ENCODE measurements at regions not wholly inside any gene's neighbourhood (a gene's known extent, or its start where the extent isn't known, plus 50 kb on each side); places are given as distances from the start of the nearest gene placed in this dataset.
A peak's percentile ranks its signal among the peaks of the same experiment; 100 is the strongest.

DNA sequence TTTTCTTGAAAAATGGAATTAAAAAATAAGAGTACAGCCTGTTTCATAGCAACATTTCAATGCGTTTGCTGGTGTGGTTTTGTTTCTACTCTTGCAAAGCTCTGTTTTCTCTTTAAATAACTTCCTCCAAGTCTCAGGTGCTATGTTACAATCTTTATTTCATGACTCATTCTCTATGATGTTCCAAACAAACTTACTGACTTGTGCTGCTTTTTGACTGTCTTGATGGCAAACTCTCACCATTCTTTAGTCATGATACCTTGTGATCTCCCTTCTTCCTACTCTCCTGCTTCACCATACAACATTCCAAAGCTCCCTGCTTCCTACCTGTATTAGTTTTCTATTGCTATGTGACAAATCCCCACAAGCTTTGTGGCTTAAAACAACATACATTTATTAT lies 166.1 kb downstream of the C11orf91 start:
- in situ Hi-C loops (cut with MboI) = loop anchor here (10.0 kb wide), 1 partner anchor 160 kb away; the partner anchor contains the start of gene KIAA1549L
- H3F3A ChIP-seq (ENCODE audit: insufficient read depth) = peaks cover 47% of the 10 kb centered on the region
- peak overlapping the region; percentile 87 for H3K27ac ChIP-seq
- H3K9ac ChIP-seq = no peak overlapping the region
- H3K79me2 ChIP-seq (ENCODE audit: insufficient read depth) = peaks cover 71% of the 10 kb centered on the region
- H3K9me2 ChIP-seq (ENCODE audit: insufficient read depth) = no peaks in the 10 kb centered on the region
- no peak overlapping the region for H3K4me3 ChIP-seq
- H2AFZ ChIP-seq = no peak overlapping the region
- no peaks in the 10 kb centered on the region for H4K20me1 ChIP-seq (ENCODE audit: insufficient read depth)
- H3K4me1 ChIP-seq (ENCODE audit: insufficient read depth) = peaks cover 45% of the 10 kb centered on the region
- no peaks in the 10 kb centered on the region for H3K27me3 ChIP-seq (replicated peaks; ENCODE audit: insufficient read depth)
- DNase-seq = no peak
- no peaks in the 10 kb centered on the region for H3K36me3 ChIP-seq (ENCODE audit: low read depth)
- no peak overlapping the region for H3K4me2 ChIP-seq (ENCODE audit: unreplicated experiment)
- TF ChIP-seq EZH2 (IDR thresholded peaks at IDR 0.05; ENCODE audit: insufficient read depth, poor library complexity, severe bottlenecking) = no peak
- no peaks in the 10 kb centered on the region for H3K9me3 ChIP-seq (ENCODE audit: low read depth)
- 94 to 95% methylated on average over 1 of the region's 1 CpG for WGBS, 2 experiments (ENCODE audit: low coverage in 1 of 2, low lambda C conversion rate in 2 of 2, missing lambda C conversion rate in 2 of 2)

GRCh38 chr11:33533386-33534052 lies 167.1 kb downstream of the C11orf91 start:
- TF ChIP-seq EZH2 (IDR thresholded peaks at IDR 0.05; ENCODE audit: insufficient read depth, poor library complexity, severe bottlenecking) (no peak), EZH2phosphoT487 (IDR thresholded peaks at IDR 0.05; ENCODE audit: insufficient read depth, low read depth) (no peak)
- H3K36me3 ChIP-seq (ENCODE audit: low read depth) = no peaks in the 10 kb centered on the region
- H3K4me1 ChIP-seq (ENCODE audit: insufficient read depth) = peaks cover 42% of the 10 kb centered on the region
- DNase-seq = peak; percentile 63
- peak overlapping the region; percentile 39 for H3K4me2 ChIP-seq (ENCODE audit: unreplicated experiment)
- no peaks in the 10 kb centered on the region for H3K27me3 ChIP-seq (replicated peaks; ENCODE audit: insufficient read depth)
- no peaks in the 10 kb centered on the region for H3K9me2 ChIP-seq (ENCODE audit: insufficient read depth)
- H3K27ac ChIP-seq = peak overlapping the region; percentile 87
- H3F3A ChIP-seq (ENCODE audit: insufficient read depth) = peaks cover 55% of the 10 kb centered on the region
- WGBS, 2 experiments (ENCODE audit: low coverage in 1 of 2, low lambda C conversion rate in 2 of 2, missing lambda C conversion rate in 2 of 2) = 37 to 52% methylated on average over 5 of the region's 5 CpGs
- H2AFZ ChIP-seq = no peak overlapping the region
- no peaks in the 10 kb centered on the region for H3K9me3 ChIP-seq (ENCODE audit: low read depth)
- in situ Hi-C loops (cut with MboI) = loop anchor here (10.0 kb wide), 1 partner anchor 159 kb away; the partner anchor contains the start of gene KIAA1549L
- H4K20me1 ChIP-seq (ENCODE audit: insufficient read depth) = no peaks in the 10 kb centered on the region
- no peak overlapping the region for H3K9ac ChIP-seq
- H3K79me2 ChIP-seq (ENCODE audit: insufficient read depth) = peaks cover 70% of the 10 kb centered on the region
- no peak overlapping the region for H3K4me3 ChIP-seq

DNA sequence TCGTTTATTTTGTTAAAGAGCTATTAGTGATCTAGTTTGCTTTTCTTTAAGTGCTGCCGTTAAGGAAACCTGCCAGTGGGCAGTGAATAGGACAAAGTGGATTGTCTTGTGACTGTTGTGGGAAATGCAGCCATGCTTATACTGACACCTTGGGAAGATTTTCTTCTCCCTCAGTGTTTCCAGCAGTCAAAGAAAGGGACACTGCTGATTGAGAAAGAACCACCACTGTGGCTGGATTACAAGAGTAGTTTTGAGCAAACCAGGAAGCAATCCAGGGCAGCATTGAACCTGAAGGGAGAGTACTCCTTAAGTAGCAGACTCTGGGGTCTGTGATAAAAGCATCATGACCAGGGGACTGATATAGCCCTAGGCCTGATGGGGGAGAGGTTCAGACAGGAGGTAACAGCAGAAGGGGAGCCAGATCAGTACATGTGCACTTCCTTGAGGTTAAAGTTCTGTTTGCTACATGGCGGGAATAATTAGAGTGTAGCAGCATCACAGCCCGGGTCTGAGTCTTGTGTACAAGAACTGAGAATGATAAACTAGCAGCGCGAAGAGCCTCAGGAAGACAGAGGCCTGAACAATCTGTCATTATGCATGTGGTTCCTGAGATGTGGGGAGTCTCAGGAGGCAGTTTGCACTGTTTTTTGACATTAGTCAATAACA lies 167.8 kb downstream of the C11orf91 start:
- peak overlapping the region; percentile 29 for H3K4me2 ChIP-seq (ENCODE audit: unreplicated experiment)
- H3K4me3 ChIP-seq = no peak overlapping the region
- no peaks in the 10 kb centered on the region for H4K20me1 ChIP-seq (ENCODE audit: insufficient read depth)
- no peak overlapping the region for H2AFZ ChIP-seq
- H3K4me1 ChIP-seq (ENCODE audit: insufficient read depth) = peaks cover 42% of the 10 kb centered on the region
- H3K9me3 ChIP-seq (ENCODE audit: low read depth) = no peaks in the 10 kb centered on the region
- H3K27me3 ChIP-seq (replicated peaks; ENCODE audit: insufficient read depth) = no peaks in the 10 kb centered on the region
- H3K79me2 ChIP-seq (ENCODE audit: insufficient read depth) = peaks cover 70% of the 10 kb centered on the region
- peaks cover 55% of the 10 kb centered on the region for H3F3A ChIP-seq (ENCODE audit: insufficient read depth)
- no peaks in the 10 kb centered on the region for H3K9me2 ChIP-seq (ENCODE audit: insufficient read depth)
- no peaks in the 10 kb centered on the region for H3K36me3 ChIP-seq (ENCODE audit: low read depth)
- peak overlapping the region; percentile 59 for H3K9ac ChIP-seq
- no peak for TF ChIP-seq EZH2 (IDR thresholded peaks at IDR 0.05; ENCODE audit: insufficient read depth, poor library complexity, severe bottlenecking)
- H3K27ac ChIP-seq = peak overlapping the region; percentile 87
- 86 to 92% methylated on average over 6 of the region's 6 CpGs for WGBS, 2 experiments (ENCODE audit: low coverage in 1 of 2, low lambda C conversion rate in 2 of 2, missing lambda C conversion rate in 2 of 2)
- DNase-seq = no peak
- in situ Hi-C loops (cut with MboI) = loop anchor here (10.0 kb wide), 1 partner anchor 158 kb away; the partner anchor contains the start of gene KIAA1549L

DNA sequence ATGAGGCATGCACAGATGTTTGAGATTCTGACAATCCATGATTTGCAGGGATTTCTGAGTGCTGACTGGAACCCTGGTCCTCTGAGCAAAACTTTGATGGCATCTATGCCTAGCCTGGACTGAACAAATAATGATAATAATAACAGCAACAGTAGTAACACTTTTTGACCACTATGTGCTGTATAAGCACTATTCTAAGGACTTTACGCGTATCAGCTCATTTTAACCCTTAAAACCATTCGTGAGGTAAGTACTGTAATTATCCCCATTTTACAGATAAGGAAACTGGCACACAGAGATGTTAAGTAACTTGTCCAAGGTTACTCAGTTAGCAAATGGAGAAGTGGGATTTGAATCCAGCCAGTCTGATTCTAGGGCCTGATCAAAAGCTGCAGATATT lies 168.4 kb downstream of the C11orf91 start:
- H3K9me2 ChIP-seq (ENCODE audit: insufficient read depth) = no peaks in the 10 kb centered on the region
- peak overlapping the region; percentile 87 for H3K27ac ChIP-seq
- peak overlapping the region; percentile 29 for H3K4me2 ChIP-seq (ENCODE audit: unreplicated experiment)
- in situ Hi-C loops (cut with MboI) = loop anchor here (10.0 kb wide), 1 partner anchor 157 kb away; the partner anchor contains the start of gene KIAA1549L
- 96 to 98% methylated on average over 3 of the region's 3 CpGs for WGBS, 2 experiments (ENCODE audit: low coverage in 1 of 2, low lambda C conversion rate in 2 of 2, missing lambda C conversion rate in 2 of 2)
- H3K9ac ChIP-seq = peak overlapping the region; percentile 59
- no peak for DNase-seq
- TF ChIP-seq EZH2phosphoT487 (IDR thresholded peaks at IDR 0.05; ENCODE audit: insufficient read depth, low read depth) = no peak
- TF ChIP-seq EZH2 (IDR thresholded peaks at IDR 0.05; ENCODE audit: insufficient read depth, poor library complexity, severe bottlenecking) = no peak
- H3K79me2 ChIP-seq (ENCODE audit: insufficient read depth) = peaks cover 69% of the 10 kb centered on the region
- H3K4me1 ChIP-seq (ENCODE audit: insufficient read depth) = peaks cover 42% of the 10 kb centered on the region
- no peaks in the 10 kb centered on the region for H3K36me3 ChIP-seq (ENCODE audit: low read depth)
- H3K9me3 ChIP-seq (ENCODE audit: low read depth) = no peaks in the 10 kb centered on the region
- H3K27me3 ChIP-seq (replicated peaks; ENCODE audit: insufficient read depth) = no peaks in the 10 kb centered on the region
- H3K4me3 ChIP-seq = peak overlapping the region; percentile 24; the same call in 1 of the 2 replicates
- H2AFZ ChIP-seq = no peak overlapping the region
- H4K20me1 ChIP-seq (ENCODE audit: insufficient read depth) = no peaks in the 10 kb centered on the region
- H3F3A ChIP-seq (ENCODE audit: insufficient read depth) = peaks cover 55% of the 10 kb centered on the region

All from GM23248 (cell line).